MM.1S (cell line): ENCODE measurements at regions not wholly inside any gene's neighbourhood (a gene's known extent, or its start where the extent isn't known, plus 50 kb on each side); places are given as distances from the start of the nearest gene placed in this dataset.

Experiments
- CTCF ChIP-seq: fragments of 300-600 bp; sonication (generic); IDR thresholded peaks from 2 replicates; pipeline ENCODE4 v1.5.1; 2016; ENCODE audit warnings: antibody characterized with exemption, low read length, mixed read lengths
- EZH2 ChIP-seq: fragments of 300-600 bp; sonication (generic); optimal IDR thresholded peaks from 2 replicates; pipeline ENCODE3; 2017; ENCODE audit warnings: low read depth, mild to moderate bottlenecking, antibody characterized with exemption, low read length, mixed read lengths
- EZH2phosphoT487 ChIP-seq: fragments of 300-600 bp; sonication (generic); IDR thresholded peaks from 2 replicates; pipeline ENCODE4 v1.6.1; 2018; ENCODE audit warnings: antibody characterized with exemption, low read length

GRCh38 chr4:134141728-134142127 is 59.9 kb downstream of the PABPC4L start:
- TF ChIP-seq EZH2, result no peak
- TF ChIP-seq CTCF, result no peak
- TF ChIP-seq EZH2phosphoT487, result no peak
